OCI-LY7 (cell line): ENCODE measurements at regions not wholly inside any gene's neighbourhood (a gene's known extent, or its start where the extent isn't known, plus 50 kb on each side); places are given as distances from the start of the nearest gene placed in this dataset.

ENCODE experiments used
- BruUV-seq: library from RNA; stranded (reverse); fragments of 400-500 nt; replicated peaks from 2 replicates; lab custom pipeline; 2021; lab: Mats Ljungman, UMichigan
- CTCF ChIA-PET: fragments of 300-600 bp; sonication (Branson Sonifier 250); formaldehyde crosslinking; loops from one replicate; lab custom pipeline; 2022; ENCODE audit warnings: antibody characterized with exemption; ENCODE audit not compliant: unreplicated experiment; lab: Charles Lee
- POLR2A ChIA-PET: fragments of 300-600 bp; sonication (Branson Sonifier 250); formaldehyde crosslinking; loops from one replicate; lab custom pipeline; 2022; ENCODE audit warnings: antibody characterized with exemption; lab: Charles Lee
- DNase-seq: peaks from one replicate; pipeline ENCODE4 v3.0.0-alpha.2; 2015; ENCODE audit warnings: low spot score
- H2AFZ ChIP-seq: fragments of 200-600 bp; sonication (generic), shearing (Covaris generic); 2 replicates; pipeline ENCODE4 v1.6.1; 2014; ENCODE audit warnings: mild to moderate bottlenecking, antibody characterized with exemption, low read length, moderate library complexity
- H3K27ac ChIP-seq: fragments of 200-600 bp; sonication (generic); 2 replicates; pipeline ENCODE4 v1.5.1; 2014; ENCODE audit warnings: mixed run types, low read depth, mild to moderate bottlenecking, moderate library complexity, low read length, inconsistent platforms; ENCODE audit not compliant: poor library complexity, severe bottlenecking
- H3K36me3 ChIP-seq: fragments of 200-600 bp; sonication (generic); 2 replicates; pipeline ENCODE4 v1.6.1; 2014; ENCODE audit warnings: mild to moderate bottlenecking, antibody characterized with exemption, low read length, moderate library complexity, mixed read lengths; ENCODE audit not compliant: insufficient read depth
- H3K4me1 ChIP-seq: fragments of 200-600 bp; sonication (generic); 2 replicates; pipeline ENCODE4 v1.5.1; 2014; ENCODE audit warnings: mild to moderate bottlenecking, low read length; ENCODE audit not compliant: insufficient read depth, poor library complexity, severe bottlenecking
- H3K4me2 ChIP-seq: fragments of 200-600 bp; sonication (generic); 2 replicates; pipeline ENCODE4 v1.6.1; 2014; ENCODE audit warnings: mild to moderate bottlenecking, low read length
- H3K4me3 ChIP-seq: fragments of 200-600 bp; sonication (generic); 2 replicates; pipeline ENCODE4 v1.5.1; 2014; ENCODE audit warnings: mild to moderate bottlenecking, low read depth, low read length; ENCODE audit not compliant: poor library complexity, severe bottlenecking
- H3K79me2 ChIP-seq: fragments of 200-600 bp; sonication (generic); 2 replicates; pipeline ENCODE4 v1.6.1; 2016; ENCODE audit warnings: low read depth, mild to moderate bottlenecking, low read length, moderate library complexity, mixed read lengths; ENCODE audit not compliant: insufficient read depth
- H3K9me2 ChIP-seq: fragments of 200-600 bp; sonication (generic); 2 replicates; pipeline ENCODE4 v1.6.1; 2016; ENCODE audit warnings: mild to moderate bottlenecking, low read length, mixed read lengths; ENCODE audit not compliant: insufficient read depth
- H3K9me3 ChIP-seq: fragments of 200-600 bp; sonication (generic); 2 replicates; pipeline ENCODE4 v1.6.1; 2014; ENCODE audit warnings: mild to moderate bottlenecking, mixed run types, low read length, mixed read lengths
- H4K20me1 ChIP-seq: fragments of 200-600 bp; sonication (generic); 2 replicates; pipeline ENCODE4 v1.6.1; 2014; ENCODE audit warnings: mild to moderate bottlenecking, antibody characterized with exemption, low read length, moderate library complexity, mixed read lengths; ENCODE audit not compliant: insufficient read depth
- EZH2phosphoT487 ChIP-seq: fragments of 200-600 bp; sonication (generic); IDR thresholded peaks from 2 replicates; pipeline ENCODE4 v1.6.1; 2018; ENCODE audit warnings: low read depth, borderline replicate concordance, mild to moderate bottlenecking, mixed run types, antibody characterized with exemption, low read length, moderate library complexity, mixed read lengths
- intact Hi-C: fragments of 100-400 bp; cut with micrococcal nuclease; formaldehyde crosslinking; loops from one replicate; pipeline ENCODE4 v1.10.0; 2022; ENCODE audit not compliant: unreplicated experiment
- TF ChIP-seq, protein P1 (sequence below): fragments of 200-600 bp; sonication (generic); conservative IDR thresholded peaks from 2 replicates; pipeline ENCODE4 v1.5.1; 2014; ENCODE audit warnings: mild to moderate bottlenecking, antibody characterized with exemption, low read length, moderate library complexity, mixed read lengths

GRCh38 chr2:129059476-129059875 lies 740.8 kb upstream of the HS6ST1 start:
- POLR2A ChIA-PET: no interaction called here
- intact Hi-C loops: no loop called here
- H3K36me3 ChIP-seq: no peaks in the 10 kb centered on the region
- CTCF ChIA-PET: no interaction called here
- DNase-seq: no peak
- no peak overlapping the region for H3K4me2 ChIP-seq
- H3K79me2 ChIP-seq: no peaks in the 10 kb centered on the region
- no peaks in the 10 kb centered on the region for H3K4me1 ChIP-seq
- H3K4me3 ChIP-seq: no peak overlapping the region
- no peaks in the 10 kb centered on the region for H3K9me3 ChIP-seq
- H4K20me1 ChIP-seq: no peaks in the 10 kb centered on the region
- no peak overlapping the region for H3K27ac ChIP-seq
- BruUV-seq: no TSS peak
- no peak overlapping the region for H2AFZ ChIP-seq
- H3K9me2 ChIP-seq: no peaks in the 10 kb centered on the region
- no peak for TF ChIP-seq EZH2phosphoT487
- TF ChIP-seq, protein P1, sequence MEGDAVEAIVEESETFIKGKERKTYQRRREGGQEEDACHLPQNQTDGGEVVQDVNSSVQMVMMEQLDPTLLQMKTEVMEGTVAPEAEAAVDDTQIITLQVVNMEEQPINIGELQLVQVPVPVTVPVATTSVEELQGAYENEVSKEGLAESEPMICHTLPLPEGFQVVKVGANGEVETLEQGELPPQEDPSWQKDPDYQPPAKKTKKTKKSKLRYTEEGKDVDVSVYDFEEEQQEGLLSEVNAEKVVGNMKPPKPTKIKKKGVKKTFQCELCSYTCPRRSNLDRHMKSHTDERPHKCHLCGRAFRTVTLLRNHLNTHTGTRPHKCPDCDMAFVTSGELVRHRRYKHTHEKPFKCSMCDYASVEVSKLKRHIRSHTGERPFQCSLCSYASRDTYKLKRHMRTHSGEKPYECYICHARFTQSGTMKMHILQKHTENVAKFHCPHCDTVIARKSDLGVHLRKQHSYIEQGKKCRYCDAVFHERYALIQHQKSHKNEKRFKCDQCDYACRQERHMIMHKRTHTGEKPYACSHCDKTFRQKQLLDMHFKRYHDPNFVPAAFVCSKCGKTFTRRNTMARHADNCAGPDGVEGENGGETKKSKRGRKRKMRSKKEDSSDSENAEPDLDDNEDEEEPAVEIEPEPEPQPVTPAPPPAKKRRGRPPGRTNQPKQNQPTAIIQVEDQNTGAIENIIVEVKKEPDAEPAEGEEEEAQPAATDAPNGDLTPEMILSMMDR: no peak

- intact Hi-C loops: no loop called here
- POLR2A ChIA-PET: no interaction called here
Measured at GRCh38 chr2:129061069-129061768, 742.6 kb upstream of the HS6ST1 start.

DNA sequence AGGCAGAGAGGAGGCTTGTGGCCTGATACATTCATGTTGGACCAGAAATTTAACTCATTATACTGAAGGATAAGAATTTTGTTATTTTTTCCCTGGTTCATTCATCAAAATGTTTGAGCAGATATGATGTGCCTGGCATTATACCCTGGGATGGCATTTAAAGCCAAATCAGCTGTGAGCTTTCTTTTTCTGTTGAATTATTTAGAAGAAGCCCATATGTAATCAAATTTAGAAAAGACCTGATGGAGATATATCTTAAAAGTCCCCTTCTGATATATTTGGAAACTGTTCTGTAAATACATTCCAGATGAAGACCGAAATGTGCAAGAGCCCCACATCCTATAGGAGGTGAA lies 743.1 kb upstream of the HS6ST1 start:
- BruUV-seq: no TSS peak
- intact Hi-C loops: no loop called here
- CTCF ChIA-PET: no interaction called here

More at GRCh38 chr2:129061069-129061768, 742.6 kb upstream of the HS6ST1 start:
- TF ChIP-seq, protein P1: no peak
- TF ChIP-seq EZH2phosphoT487: no peak
- Histone ChIP-seq H3K4me3 (no peak overlapping the region), H3K79me2 (no peaks in the 10 kb centered on the region), H3K4me2 (no peak overlapping the region), H3K36me3 (no peaks in the 10 kb centered on the region), H2AFZ (no peak overlapping the region), H3K27ac (no peak overlapping the region), H3K4me1 (no peaks in the 10 kb centered on the region), H3K9me2 (no peaks in the 10 kb centered on the region), H4K20me1 (no peaks in the 10 kb centered on the region), H3K9me3 (no peaks in the 10 kb centered on the region)
- CTCF ChIA-PET: no interaction called here
- DNase-seq: no peak
- no TSS peak for BruUV-seq

More for the DNA sequence above, 743.1 kb upstream of the HS6ST1 start:
- Histone ChIP-seq H3K36me3 (no peaks in the 10 kb centered on the region), H3K4me1 (no peaks in the 10 kb centered on the region), H4K20me1 (no peaks in the 10 kb centered on the region), H3K4me3 (no peak overlapping the region), H3K4me2 (no peak overlapping the region), H3K9me3 (no peaks in the 10 kb centered on the region), H2AFZ (no peak overlapping the region), H3K27ac (no peak overlapping the region), H3K79me2 (no peaks in the 10 kb centered on the region), H3K9me2 (no peaks in the 10 kb centered on the region)
- TF ChIP-seq EZH2phosphoT487: no peak
- TF ChIP-seq, protein P1: no peak
- DNase-seq: no peak
- POLR2A ChIA-PET: no interaction called here
